Loucy (cell line): ENCODE measurements at regions not wholly inside any gene's neighbourhood (a gene's known extent, or its start where the extent isn't known, plus 50 kb on each side); places are given as distances from the start of the nearest gene placed in this dataset.

Experiments
- H2AFZ ChIP-seq: fragments of 200-600 bp; sonication (generic); 2 replicates; pipeline ENCODE4 v1.6.0; 2016; ENCODE audit warnings: antibody characterized with exemption, mild to moderate bottlenecking, low read length, moderate library complexity
- H3F3A ChIP-seq: fragments of 200-600 bp; 2 replicates; pipeline ENCODE4 v1.6.0; 2016; ENCODE audit warnings: antibody characterized with exemption, low read depth, mild to moderate bottlenecking
- H3K27me3 ChIP-seq: fragments of 200-600 bp; sonication (generic); 2 replicates; pipeline ENCODE4 v1.6.1; 2014; ENCODE audit warnings: low read length, mild to moderate bottlenecking; ENCODE audit not compliant: insufficient read depth, poor library complexity, severe bottlenecking
- H3K36me3 ChIP-seq: fragments of 200-600 bp; sonication (generic); 2 replicates; pipeline ENCODE4 v1.6.1; 2016; ENCODE audit warnings: low read length; ENCODE audit not compliant: insufficient read depth
- H3K4me1 ChIP-seq: fragments of 200-600 bp; sonication (generic); 2 replicates; pipeline ENCODE4 v1.5.1; 2014; ENCODE audit warnings: low read length, mild to moderate bottlenecking; ENCODE audit not compliant: insufficient read depth, poor library complexity, severe bottlenecking
- H3K4me2 ChIP-seq: fragments of 200-600 bp; sonication (generic); 2 replicates; pipeline ENCODE4 v1.6.0; 2014; ENCODE audit warnings: antibody characterized with exemption, low read length, low read depth, mild to moderate bottlenecking; ENCODE audit not compliant: poor library complexity, severe bottlenecking
- H3K4me3 ChIP-seq: fragments of 200-600 bp; sonication (generic); 2 replicates; pipeline ENCODE4 v1.5.1; 2014; ENCODE audit warnings: low read length, mild to moderate bottlenecking, mixed read lengths; ENCODE audit not compliant: poor library complexity, severe bottlenecking
- H3K79me2 ChIP-seq: fragments of 200-600 bp; sonication (generic); 2 replicates; pipeline ENCODE4 v1.6.1; 2014; ENCODE audit warnings: low read length; ENCODE audit not compliant: insufficient read depth
- H3K9ac ChIP-seq: fragments of 200-600 bp; sonication (generic); 2 replicates; pipeline ENCODE4 v1.6.0; 2014; ENCODE audit warnings: mild to moderate bottlenecking, low read depth, low read length, moderate library complexity; ENCODE audit not compliant: poor library complexity, severe bottlenecking
- H3K9me2 ChIP-seq: fragments of 200-600 bp; sonication (generic); replicated peaks from 2 replicates; pipeline ENCODE4 v1.6.1; 2016; ENCODE audit warnings: low read depth, low read length, mixed read lengths
- H3K9me3 ChIP-seq: fragments of 200-600 bp; sonication (generic); 2 replicates; pipeline ENCODE4 v1.6.1; 2014; ENCODE audit warnings: mild to moderate bottlenecking, antibody characterized with exemption, low read length, low read depth; ENCODE audit not compliant: insufficient read depth
- H4K20me1 ChIP-seq: fragments of 200-600 bp; sonication (generic); 2 replicates; pipeline ENCODE4 v1.6.0; 2014; ENCODE audit warnings: antibody characterized with exemption, low read length, mild to moderate bottlenecking; ENCODE audit not compliant: insufficient read depth, poor library complexity, severe bottlenecking
- EZH2phosphoT487 ChIP-seq: fragments of 200-600 bp; IDR thresholded peaks from 2 replicates; pipeline ENCODE4 v1.6.1; 2018; ENCODE audit warnings: antibody characterized with exemption, mild to moderate bottlenecking, moderate library complexity, borderline replicate concordance
- TF ChIP-seq, protein P1 (sequence below): fragments of 200-600 bp; sonication (generic); conservative IDR thresholded peaks from 2 replicates; pipeline ENCODE4 v1.5.1; 2014; ENCODE audit warnings: mild to moderate bottlenecking, antibody characterized with exemption, low read length

DNA sequence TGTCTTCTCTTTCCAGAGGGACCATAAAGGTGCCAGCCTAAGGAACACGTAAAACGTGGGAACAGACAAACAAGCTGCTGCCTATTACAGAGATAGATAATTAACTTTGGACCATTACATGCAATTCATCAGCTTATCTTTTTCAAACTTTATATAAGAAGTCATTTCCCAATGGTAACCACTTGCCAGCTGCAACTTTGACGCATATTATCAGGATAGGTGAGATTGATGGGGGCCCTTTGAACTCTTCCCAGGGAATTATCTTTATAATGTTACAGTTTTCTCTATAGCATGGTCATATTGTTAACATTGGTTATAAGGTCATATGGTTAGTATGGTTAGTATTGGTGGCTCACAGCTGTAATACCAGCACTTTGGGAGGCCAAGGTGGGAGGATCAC, 94.1 kb upstream of the BMP2K start:
- Histone ChIP-seq H4K20me1 (no peaks in the 10 kb centered on the region), H3F3A (no peaks in the 10 kb centered on the region), H3K36me3 (no peaks in the 10 kb centered on the region), H3K4me2 (no peak overlapping the region), H3K9me2 (no peaks in the 10 kb centered on the region), H3K4me3 (no peak overlapping the region), H3K9ac (no peak overlapping the region), H2AFZ (no peak overlapping the region), H3K9me3 (no peaks in the 10 kb centered on the region), H3K27me3 (no peaks in the 10 kb centered on the region), H3K79me2 (no peaks in the 10 kb centered on the region), H3K4me1 (no peaks in the 10 kb centered on the region)
- TF ChIP-seq EZH2phosphoT487: no peak
- TF ChIP-seq, protein P1, sequence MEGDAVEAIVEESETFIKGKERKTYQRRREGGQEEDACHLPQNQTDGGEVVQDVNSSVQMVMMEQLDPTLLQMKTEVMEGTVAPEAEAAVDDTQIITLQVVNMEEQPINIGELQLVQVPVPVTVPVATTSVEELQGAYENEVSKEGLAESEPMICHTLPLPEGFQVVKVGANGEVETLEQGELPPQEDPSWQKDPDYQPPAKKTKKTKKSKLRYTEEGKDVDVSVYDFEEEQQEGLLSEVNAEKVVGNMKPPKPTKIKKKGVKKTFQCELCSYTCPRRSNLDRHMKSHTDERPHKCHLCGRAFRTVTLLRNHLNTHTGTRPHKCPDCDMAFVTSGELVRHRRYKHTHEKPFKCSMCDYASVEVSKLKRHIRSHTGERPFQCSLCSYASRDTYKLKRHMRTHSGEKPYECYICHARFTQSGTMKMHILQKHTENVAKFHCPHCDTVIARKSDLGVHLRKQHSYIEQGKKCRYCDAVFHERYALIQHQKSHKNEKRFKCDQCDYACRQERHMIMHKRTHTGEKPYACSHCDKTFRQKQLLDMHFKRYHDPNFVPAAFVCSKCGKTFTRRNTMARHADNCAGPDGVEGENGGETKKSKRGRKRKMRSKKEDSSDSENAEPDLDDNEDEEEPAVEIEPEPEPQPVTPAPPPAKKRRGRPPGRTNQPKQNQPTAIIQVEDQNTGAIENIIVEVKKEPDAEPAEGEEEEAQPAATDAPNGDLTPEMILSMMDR: no peak

DNA sequence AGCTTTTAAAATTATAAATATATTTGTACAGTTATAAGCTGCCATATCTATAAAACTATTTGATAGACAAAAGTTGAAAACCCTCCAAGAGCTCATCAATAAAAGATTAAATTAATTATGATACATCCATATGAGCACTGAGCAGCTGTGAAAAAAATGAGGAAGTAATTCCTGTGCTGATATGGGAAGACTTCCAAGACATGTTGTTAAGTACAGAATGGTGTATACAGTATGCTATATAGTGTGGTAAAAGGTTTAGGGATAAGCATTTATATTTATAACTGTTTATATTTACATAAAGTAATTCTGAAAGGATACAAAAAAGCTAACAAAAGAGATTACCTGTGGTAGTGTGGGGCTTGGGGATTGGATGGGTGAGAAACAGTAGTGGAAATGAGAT, 92.8 kb upstream of the BMP2K start:
- Histone ChIP-seq H3K4me2 (no peak overlapping the region), H3F3A (no peaks in the 10 kb centered on the region), H3K4me1 (no peaks in the 10 kb centered on the region), H3K9me2 (no peaks in the 10 kb centered on the region), H3K79me2 (no peaks in the 10 kb centered on the region), H3K4me3 (no peak overlapping the region), H2AFZ (no peak overlapping the region), H4K20me1 (no peaks in the 10 kb centered on the region), H3K36me3 (no peaks in the 10 kb centered on the region), H3K9ac (no peak overlapping the region), H3K9me3 (no peaks in the 10 kb centered on the region), H3K27me3 (no peaks in the 10 kb centered on the region)
- no peak for TF ChIP-seq EZH2phosphoT487
- TF ChIP-seq, protein P1: no peak

DNA sequence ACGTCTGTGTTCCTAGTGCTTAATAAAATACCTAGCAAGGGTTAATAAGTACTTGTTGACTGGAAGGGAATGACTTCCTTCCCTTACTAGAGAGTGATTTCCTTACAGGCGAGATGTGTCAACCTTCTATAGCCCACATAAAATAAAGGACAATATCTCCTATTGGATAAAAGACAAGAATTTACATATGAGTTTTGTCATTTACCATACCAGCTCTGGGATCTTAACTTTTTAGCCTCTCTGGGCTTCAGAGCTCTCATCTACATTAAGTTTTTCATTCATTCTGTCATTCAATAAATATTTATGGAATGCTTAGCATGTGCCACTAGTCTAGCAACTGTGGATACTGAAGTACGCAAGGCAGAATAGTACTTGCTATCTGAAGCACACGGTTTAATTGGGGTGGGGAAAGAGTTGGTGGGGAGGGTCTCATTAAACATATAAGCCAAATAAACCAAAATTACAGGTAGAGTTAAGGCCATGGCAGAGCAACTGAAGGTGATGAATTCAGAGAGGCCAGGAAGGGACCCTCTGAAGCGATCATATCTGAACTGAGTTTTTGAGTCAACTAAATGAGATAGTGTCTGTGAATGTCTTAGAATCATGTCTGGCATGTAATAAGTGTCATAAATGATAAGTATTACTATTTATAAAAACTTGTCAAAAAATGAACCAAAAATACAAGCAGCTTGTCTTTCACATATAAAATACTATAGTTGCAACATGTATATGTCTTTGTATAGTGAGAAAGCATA, 91.6 kb upstream of the BMP2K start:
- Histone ChIP-seq H3K4me1 (peaks cover 3% of the 10 kb centered on the region), H3K27me3 (no peaks in the 10 kb centered on the region), H3K79me2 (no peaks in the 10 kb centered on the region), H3K36me3 (no peaks in the 10 kb centered on the region), H4K20me1 (no peaks in the 10 kb centered on the region), H3K4me3 (no peak overlapping the region), H3F3A (no peaks in the 10 kb centered on the region), H3K4me2 (no peak overlapping the region), H3K9me3 (no peaks in the 10 kb centered on the region), H3K9ac (no peak overlapping the region), H3K9me2 (no peaks in the 10 kb centered on the region), H2AFZ (0 out of 2 replicates have a peak overlapping the region, but pooled peaks have one; percentile 11)
- TF ChIP-seq EZH2phosphoT487: no peak
- TF ChIP-seq, protein P1: no peak
